GM21528 (cell line): ENCODE measurements at regions not wholly inside any gene's neighbourhood (a gene's known extent, or its start where the extent isn't known, plus 50 kb on each side); places are given as distances from the start of the nearest gene placed in this dataset.
"Not testable (repeated sequence)": the region's sequence is repeated elsewhere in the genome, so short reads cannot be mapped to it uniquely, and the experiment has no call there.

Experiments used
- ATAC-seq: cut with Tn5 transposase; IDR thresholded peaks from one replicate; pipeline ENCODE4 v1.9.1; 2021; ENCODE audit warnings: mild to moderate bottlenecking, moderate library complexity; ENCODE audit not compliant: unreplicated experiment, low FRiP score

DNA sequence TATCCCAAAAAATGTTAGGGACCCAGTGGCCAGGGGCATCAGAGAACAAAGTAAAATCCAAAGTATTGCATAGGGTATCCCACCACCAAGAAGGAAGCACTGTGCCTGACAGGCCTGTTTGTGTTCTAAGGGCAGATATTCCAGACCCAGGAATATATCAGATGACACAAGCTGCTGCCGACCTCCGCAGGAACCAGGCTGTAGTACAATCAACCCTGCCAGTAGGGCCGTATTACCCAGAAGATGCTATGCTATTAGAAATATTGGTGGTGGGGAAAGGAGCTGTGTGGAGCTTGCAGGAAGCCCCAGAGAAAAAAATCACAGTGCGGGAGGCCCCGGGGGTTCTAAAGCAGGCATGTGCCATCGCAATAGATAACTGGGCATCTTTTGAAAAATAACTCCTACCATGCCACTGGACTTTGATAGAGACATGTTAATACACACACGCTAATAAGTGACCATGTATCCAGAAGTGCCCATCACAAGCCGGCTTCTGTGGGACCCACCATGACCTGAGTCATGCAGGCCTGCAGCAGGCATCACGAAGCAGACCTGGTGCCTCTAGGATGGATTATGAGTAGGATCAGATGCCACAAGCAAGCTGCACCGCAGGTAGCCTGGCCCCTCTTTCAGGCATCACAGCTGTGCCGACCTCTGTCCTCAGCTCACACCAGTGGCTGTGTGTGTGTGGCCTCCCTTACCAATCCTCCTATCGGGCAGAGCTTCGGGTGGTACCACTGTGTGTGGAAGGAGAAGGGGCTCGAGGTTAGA is 242.7 kb downstream of the BCL11B start:
- ATAC-seq, result no peak

DNA sequence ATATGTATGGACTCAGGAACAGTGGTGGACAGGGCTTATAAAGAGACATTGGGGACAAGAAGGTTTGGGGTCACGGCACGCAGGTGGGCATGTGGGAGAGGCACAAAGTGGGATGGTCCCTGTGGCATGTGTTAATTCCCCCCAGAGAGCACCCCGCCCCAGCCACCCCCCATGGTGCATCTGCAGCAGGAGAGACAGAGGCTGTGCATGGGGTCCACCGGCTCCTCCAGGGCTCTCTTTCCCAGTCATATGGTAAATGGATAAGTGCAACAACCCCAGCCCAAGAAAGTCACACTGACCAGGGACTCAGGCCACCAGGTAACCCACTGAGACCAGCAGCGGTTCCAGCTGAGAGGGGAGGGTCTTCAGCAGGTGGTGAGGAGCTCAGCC is 242.1 kb downstream of the BCL11B start:
- no peak for ATAC-seq

DNA sequence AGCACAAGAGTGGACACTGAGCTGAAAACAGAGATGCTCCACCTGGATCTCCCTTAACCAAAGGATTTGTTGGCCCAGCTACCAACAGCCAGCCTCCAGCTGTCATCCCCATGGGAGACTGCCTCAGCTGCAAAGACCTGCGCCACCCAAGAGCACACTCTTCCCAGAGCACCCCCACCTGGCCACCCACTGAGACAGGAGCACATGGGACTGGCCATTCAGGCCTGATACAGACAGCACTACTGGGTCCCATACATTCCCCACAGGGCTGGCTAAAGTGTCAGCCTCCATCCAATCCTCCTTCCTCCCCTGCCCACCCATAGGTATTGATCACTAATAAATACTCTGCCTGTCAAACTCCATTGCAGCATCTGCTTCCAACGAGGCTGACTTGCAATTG is 241.5 kb downstream of the BCL11B start:
- no peak for ATAC-seq

DNA sequence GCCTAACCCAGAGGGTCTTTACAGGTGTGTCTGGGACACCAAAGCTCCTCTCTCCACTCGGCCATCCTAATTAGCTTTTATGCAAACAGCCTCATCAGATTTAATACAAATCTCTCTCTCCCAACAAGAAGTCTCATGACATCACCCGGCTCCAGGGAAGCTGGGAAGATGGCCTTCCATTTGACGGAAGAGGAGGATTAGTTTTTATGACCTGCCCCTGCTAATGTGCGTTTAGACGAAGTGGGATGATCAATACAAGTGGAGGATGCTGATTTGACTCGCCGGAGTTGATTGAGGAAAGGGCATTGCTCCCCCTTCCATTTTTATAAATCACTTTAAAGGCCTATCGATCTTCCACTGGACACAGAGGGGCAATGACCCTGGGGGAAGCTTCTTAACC is 239.2 kb downstream of the BCL11B start:
- no peak for ATAC-seq

DNA sequence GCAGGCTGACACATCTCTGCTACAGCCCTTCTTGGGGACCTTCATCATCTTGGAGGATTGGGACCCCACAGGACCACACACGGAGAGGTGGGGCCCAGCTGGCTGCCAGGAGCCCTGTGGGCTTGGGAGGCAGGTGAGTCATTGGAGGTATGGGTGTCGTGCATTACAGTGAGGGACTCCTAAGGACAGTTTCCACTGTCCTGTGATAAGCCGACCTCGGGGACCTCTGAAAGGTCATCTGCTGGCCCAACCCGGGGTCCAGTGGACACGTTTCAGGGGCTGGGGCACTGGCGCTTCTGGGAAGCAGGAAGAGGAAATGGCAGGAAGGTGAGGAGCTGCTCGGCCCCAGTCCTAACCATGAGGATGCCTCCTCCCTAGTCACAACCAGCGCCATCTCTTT is 238.0 kb downstream of the BCL11B start:
- no peak for ATAC-seq

DNA sequence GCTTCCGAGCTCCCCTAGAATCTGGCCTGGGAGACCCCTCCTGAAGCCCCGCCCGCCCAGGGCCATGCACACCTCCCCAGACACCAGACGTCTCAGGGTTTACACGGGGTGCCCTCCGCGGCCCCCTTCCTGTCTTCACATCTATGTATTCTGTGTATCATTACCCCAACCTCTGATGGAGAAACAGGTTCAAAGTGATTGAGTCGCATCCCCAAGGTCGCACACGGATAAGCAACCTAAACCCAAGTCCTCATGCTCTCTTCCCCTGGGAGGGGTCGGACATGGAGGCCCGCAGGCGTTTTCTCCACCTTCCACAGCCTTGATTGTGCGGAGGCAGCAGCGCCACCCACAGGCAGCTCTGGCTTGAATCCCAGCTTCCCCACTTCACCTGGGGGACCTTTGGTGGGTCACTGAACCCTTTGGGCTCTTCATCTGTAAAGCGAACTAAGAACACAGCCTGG is 237.3 kb downstream of the BCL11B start:
- ATAC-seq, result no peak

DNA sequence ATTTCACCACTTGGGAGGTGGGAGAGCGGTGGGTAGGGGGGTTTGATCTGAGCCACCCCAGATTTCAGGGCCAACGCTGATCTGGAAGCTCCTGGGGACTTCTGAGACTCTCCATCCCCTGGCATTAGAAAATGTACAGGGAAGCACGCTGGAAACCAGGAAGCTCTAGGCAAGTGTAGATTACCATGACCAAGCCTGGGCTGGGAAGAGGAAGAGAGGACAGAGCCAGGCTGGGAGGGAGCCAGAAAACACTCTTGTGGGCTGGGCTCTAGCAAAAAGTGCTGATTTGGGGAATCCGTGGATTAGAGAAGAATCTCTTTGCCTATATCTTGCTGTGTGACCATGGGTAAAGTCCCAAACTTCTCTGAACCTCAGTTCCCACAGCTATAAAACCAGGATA is 236.7 kb downstream of the BCL11B start:
- ATAC-seq, result no peak

DNA sequence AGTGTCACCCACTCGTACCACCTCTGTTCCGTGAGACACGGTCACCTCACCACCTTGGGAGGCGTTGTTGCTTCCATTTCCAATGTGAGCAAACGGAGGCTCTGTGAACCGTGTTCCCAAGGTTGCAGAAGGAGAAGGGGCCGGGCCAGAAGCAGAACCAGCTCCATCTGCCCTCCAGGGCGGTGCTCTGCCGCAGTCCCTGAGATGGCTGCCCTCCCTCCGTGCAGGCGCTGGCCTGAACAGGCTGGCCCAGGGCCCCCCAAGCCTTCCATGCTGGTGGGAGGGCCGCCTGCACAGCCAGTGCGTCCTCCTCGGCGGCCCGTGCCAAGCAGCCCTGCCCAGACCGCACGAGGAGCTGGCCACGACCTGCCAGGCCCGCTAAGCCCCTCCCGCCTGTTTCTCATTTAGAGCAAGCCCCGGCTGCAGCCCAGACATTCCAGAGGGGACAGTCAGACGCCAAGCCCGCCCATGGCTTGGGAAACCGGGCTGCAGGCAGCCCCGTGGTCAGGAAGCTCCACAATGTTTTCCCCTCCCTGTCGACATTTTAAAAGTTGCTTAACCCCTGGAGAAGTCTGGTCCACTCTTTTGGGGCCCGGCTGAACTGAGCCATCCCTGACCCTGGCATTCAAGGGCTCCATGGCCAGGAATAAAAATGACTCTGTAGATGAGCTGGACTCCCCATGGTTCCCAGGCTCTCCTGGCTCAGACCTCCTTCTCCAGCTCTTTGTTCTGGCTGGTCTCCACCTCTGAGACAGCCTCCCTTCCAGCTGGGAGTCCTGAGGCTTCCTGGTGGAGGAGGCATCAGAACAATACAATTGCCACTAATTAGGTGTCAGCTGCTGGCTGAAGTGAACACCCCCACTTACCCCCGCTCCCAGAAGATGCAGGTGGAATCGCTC is 236.0 kb downstream of the BCL11B start:
- ATAC-seq, result no peak

DNA sequence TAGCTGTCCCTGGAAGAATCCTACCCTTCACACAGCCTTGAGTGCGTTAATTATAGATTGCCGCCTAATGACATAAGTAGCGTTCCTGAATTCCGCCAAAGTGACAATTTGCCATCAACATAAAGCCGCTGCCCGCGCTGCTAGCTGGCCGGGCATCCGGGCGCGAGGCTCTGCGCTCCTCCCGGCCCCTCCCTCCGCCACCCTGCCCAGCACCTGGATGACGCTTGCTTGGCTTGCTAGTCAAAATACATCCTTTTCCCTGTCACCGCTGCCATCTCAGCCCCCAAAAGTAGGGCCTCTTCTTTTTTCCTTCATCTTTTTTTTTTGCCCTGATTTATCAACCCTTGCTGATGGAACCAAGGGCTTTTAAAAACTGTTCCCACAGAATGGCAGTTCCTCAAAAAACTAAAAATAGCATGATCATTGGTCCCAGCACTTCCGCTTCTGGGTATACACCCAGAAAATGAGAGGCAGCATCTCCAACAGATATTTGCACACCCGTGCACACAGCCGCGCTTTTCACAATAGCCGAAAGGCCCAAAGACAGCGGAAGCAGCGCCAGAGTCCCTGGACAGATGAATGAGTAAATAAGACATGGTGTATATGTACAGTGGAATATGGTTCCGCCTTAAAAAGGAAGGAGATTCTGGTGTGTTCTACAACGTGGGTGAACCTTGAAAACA is 235.2 kb downstream of the BCL11B start:
- ATAC-seq, result no peak

DNA sequence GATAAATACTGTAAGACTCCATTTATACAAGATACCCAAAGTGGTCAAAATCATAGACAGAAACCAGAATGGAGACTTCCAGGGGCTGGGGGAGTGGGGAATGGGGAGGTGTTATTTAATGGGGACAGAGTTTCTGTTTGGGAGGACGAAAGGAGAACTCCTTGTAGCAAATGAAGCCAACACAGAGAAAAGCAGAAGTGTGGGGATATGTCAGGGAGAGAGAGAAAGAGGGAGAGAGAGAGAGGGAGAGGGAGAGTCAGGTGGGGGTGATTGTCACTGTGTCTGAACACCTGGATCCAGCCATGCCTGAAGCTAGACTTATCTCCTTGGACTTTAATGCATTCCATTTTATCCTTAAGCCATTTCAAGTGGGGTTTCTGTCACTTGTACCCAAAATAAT is 234.7 kb downstream of the BCL11B start:
- ATAC-seq, result not testable (repeated sequence)

DNA sequence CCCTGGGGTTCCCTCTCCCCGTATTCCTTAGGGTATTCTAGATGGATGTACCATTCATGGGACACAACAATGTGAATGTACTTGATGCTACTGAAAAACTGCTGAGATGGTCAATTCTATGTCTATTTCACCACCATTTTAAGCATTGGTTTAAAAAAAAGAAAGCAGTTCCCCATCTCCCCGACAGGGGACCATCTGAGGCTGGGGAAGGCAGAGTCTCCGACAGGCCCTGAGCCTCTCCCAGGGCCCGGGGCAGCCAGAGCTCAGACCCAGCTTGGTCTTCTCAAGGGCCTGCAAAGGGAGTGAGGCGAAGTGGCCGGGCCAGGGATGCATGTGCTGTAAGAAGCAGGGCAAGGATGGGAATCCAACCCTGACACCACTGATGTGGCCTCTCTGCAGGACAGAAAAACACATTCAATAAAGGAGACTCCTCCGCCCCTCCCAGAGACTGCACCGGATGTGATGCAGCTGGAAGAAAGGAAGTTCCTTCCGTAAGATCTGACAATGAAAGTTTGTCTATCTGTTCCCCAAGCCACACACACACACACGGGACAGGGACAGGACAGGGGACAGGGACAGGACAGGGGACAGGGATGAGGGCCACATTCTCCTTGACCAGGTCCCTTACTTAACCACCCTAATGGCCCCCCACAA is 234.1 kb downstream of the BCL11B start:
- ATAC-seq, result no peak

DNA sequence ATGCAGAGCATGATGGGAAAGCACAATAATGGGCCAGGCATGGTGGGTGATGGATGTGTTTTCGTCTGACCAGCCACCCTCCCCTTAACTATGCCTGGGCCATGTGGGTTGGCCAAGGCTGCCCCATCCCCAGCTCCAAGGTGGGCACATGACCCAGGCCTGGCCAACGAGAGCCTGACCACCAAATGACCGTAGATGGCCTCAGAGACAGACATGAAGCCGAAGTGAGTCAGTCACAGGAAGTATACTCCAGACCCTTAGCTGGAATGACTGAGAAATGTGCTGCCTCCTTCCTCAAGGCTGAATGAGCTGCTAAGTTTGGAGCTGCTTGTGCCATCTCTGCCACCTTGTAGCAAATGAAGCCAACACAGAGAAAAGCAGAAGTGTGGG is 233.6 kb downstream of the BCL11B start:
- no peak for ATAC-seq

DNA sequence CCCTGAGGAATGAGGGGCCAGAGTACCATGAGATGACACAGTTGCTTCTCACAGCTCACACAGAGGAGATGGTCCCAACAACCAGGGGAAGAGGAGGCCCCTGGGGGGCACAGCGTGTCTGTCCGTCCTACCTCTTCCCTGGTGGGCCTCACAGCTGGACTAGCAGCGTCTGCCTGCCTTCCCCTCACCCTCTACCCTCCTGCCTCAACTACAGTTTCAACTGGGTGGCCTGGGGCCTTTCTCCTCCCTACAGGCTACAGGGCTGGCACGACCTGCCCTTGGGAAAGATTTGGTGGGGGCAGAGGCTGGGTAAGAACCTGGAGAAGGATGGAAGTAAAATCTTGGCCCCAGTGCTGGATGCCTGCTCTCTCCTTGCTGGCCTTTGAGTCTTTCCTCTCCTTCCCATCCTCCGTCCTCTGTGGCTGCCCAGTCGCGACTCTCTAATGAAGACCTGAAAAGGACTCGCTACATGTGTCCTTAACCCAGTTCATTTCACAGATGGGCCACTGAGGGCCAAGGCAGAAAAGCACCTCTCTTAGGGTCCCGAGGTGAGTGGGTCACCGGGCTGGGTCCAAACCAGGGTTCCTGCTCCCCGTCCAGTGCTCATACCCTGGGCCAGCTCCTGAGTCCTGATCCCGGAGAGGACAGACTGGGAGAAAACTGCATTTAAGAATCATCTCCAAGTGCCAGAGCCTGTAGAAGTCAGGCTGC is 232.5 kb downstream of the BCL11B start:
- ATAC-seq, result no peak

DNA sequence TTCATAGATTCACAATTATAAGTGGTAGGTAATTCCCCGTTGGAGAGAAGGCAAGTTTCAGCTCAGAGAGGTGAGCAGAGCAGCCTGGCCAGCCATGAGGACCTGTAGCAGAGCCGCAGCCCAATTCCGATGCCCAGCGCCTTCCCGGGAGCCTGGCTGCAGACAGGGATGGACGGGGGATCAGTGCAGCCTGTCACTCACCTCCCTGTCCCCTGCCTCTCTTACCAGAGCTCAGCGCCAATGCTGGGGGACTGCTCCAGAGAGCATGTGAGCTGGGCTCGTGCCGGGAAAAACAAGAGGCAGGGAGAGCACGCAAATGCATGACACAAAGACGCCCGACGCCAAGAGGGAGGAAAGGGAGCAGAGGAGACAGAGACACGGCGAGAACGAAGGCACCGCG is 231.9 kb downstream of the BCL11B start:
- no peak for ATAC-seq

DNA sequence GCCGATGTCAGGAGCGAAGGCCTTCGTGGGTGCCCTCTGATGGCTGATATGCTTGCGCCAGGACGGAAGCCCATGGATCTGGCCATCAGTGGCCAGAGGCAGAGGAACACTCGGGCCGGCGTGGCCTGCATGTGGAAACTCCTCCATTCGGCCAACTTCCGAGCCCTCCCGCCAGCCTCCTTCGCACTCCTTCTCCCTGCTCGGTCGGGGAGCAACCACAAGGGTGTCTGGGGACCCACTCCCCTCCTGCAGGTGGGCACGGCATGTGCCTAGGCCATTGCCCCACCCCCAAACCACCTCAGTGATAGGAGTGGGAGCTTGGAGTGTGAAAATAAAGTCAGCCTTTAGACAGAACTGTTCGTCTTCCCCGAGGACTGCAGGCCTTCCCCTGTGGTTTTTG is 231.3 kb downstream of the BCL11B start:
- ATAC-seq, result no peak

DNA sequence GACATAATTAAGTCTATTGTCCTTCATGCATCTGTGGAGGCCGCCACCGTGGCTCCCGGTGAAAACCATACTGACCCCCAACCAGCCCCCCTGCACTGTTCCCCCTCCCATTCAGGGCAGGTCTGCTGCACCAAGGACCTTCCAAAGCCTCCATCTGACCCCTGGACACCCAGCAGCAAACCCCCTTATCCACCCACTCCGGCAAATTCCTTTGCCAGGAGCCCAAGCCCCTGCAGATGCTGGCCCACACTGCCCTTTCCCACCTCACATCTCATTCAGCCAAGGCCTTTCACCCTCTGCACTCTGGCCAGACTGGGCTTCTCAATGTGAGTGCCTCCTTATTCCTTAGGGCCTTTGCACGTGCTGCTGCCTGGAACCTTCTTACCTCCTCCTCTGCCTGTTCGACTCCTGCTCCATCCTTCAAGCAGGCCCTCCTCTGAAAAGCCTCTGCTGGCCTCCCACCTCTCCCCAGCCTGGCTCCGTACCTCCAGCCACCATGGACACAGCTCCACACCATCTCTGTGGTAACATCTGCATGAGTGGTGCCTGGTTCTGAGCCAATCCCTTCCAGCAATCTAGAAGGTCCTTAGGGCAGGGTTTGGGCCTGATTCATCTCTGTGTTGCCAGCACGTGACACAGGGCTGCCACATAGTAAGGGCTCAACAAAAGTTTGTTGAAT is 230.7 kb downstream of the BCL11B start:
- ATAC-seq, result no peak

DNA sequence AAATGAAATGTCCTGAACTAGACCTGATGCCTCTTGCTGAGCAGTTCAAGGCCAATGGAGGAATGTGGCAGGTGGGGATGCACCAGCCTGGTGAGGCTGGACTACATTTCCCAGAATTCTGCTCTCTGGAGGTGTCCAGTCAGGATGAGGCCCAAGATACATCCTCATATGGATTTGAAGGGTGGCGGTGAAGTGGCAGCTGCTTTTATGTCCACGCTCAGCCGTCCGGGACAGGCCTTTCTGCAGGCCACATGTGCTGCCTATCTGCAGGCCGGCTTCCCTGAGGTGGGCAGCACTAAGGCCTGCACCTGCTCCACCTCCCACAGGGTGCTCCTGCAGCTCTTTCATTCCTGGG is 230.2 kb downstream of the BCL11B start:
- no peak for ATAC-seq

DNA sequence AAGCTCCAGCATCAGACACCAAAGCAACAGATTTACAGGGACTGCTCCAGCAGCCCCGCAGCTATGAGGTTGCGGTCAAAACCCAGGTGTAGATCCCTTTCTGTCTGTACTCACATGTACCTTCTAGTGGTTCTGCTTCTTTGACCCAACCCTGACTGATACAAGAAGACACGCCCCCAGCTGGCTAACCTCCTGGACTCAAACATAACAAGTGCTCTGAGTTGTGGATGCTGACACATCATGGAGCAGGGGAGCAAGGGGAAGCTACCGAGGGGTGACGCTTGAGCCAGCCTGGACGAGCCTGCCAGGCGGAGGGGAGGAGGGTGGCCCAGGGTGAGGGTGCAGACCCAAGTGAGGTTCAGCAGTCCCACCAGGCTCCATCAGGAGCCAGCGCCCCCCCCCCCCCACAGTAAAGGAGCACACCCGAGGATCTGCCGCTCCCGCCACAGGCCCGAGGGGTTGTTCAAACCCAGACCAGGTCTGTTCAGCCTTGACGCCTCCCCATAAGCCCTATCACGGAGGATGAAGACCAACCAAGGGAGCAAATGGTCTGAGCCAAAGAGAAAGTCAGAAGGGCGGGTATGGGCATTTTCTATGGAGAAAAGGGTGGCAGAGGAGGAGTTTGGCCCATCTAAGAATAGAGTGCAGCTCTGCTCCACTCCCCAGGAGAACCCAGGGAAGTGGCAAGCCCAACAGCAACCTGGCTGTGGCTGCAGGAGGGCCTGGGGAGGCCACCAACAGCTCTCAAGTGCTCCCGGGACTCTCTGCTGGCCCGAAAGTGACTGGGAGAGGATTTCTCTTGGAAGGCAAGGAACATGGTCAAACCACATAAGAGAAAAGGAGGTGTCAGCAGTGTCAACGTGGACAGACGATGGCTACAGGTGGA is 229.4 kb downstream of the BCL11B start:
- no peak for ATAC-seq

DNA sequence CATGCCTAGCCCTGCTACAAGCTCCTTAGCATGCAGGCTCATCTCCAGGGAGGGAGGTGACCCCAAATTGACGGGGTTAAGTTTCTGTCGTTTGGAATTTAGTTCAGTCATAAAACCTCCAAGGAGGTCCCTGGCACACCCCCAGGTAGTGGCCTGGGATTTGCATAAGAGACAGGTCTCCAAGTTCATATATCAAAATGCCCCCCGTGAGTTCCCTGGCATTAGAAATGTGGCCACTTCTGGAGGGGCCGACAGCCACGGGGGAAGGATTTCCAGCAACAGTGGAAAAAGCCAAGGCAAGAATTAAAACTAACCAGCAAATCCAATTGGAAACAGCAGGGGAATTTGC is 228.8 kb downstream of the BCL11B start:
- no peak for ATAC-seq
